ENCODE measurements at regions not wholly inside any gene's neighbourhood (a gene's known extent, or its start where the extent isn't known, plus 50 kb on each side); places are given as distances from the start of the nearest gene placed in this dataset.
"Not testable (repeated sequence)": the region's sequence is repeated elsewhere in the genome, so short reads cannot be mapped to it uniquely, and the experiment has no call there.

GRCh38 chr3:194061421-194062030 lies 74.4 kb upstream of the HES1 start:
- no peak overlapping the region for H3K4me3 ChIP-seq (ENCODE audit: low read depth, low read length)
- no peak for TF ChIP-seq CTCF (IDR thresholded peaks at IDR 0.05; ENCODE audit: borderline replicate concordance, insufficient read depth, low read depth, low read length)

GRCh38 chr3:194062830-194063229 lies 73.1 kb upstream of the HES1 start:
- no peak for TF ChIP-seq CTCF (IDR thresholded peaks at IDR 0.05; ENCODE audit: borderline replicate concordance, insufficient read depth, low read depth, low read length)

GRCh38 chr3:194064380-194065332 lies 71.3 kb upstream of the HES1 start:
- H3K4me3 ChIP-seq (ENCODE audit: low read depth, low read length), result no peak overlapping the region
- no peak for TF ChIP-seq CTCF (IDR thresholded peaks at IDR 0.05; ENCODE audit: borderline replicate concordance, insufficient read depth, low read depth, low read length)

More at GRCh38 chr3:194062830-194063229, 73.1 kb upstream of the HES1 start:
- H3K4me3 ChIP-seq (ENCODE audit: low read depth, low read length), result no peak overlapping the region

GRCh38 chr3:194067327-194067726 lies 68.6 kb upstream of the HES1 start:
- not testable (repeated sequence) for H3K4me3 ChIP-seq (ENCODE audit: low read depth, low read length)

- no peak for TF ChIP-seq CTCF (IDR thresholded peaks at IDR 0.05; ENCODE audit: borderline replicate concordance, insufficient read depth, low read depth, low read length)
- no peak overlapping the region for H3K4me3 ChIP-seq (ENCODE audit: low read depth, low read length)
Observed at GRCh38 chr3:194067949-194068362, 68.0 kb upstream of the HES1 start.

- H3K4me3 ChIP-seq (ENCODE audit: low read depth, low read length), result no peak overlapping the region
- TF ChIP-seq CTCF (IDR thresholded peaks at IDR 0.05; ENCODE audit: borderline replicate concordance, insufficient read depth, low read depth, low read length), result no peak
Observed at GRCh38 chr3:194069421-194070219, 66.3 kb upstream of the HES1 start.

- no peak for TF ChIP-seq CTCF (IDR thresholded peaks at IDR 0.05; ENCODE audit: borderline replicate concordance, insufficient read depth, low read depth, low read length)
- peak overlapping the region; percentile 53 for H3K4me3 ChIP-seq (ENCODE audit: low read depth, low read length)
Observed at GRCh38 chr3:194070220-194070633, 65.7 kb upstream of the HES1 start.
